K562 (cell line): ENCODE measurements at regions not wholly inside any gene's neighbourhood (a gene's known extent, or its start where the extent isn't known, plus 50 kb on each side); places are given as distances from the start of the nearest gene placed in this dataset.

ENCODE experiments used
- CREB1 ChIP-seq, 2 experiments: sonication (generic) in 1 of 2; formaldehyde crosslinking in 1 of 2; IDR thresholded peaks; 2 replicates each; pipeline versions ENCODE4 v1.6.1 to v1.8.0; 2012 to 2022; ENCODE audit warnings: inconsistent platforms in 1 of 2, mild to moderate bottlenecking in 1 of 2, missing genetic modification reagents in 1 of 2, moderate library complexity in 1 of 2
- DIDO1 ChIP-seq: fragments of 450-650 bp; IDR thresholded peaks from 2 replicates; pipeline ENCODE4 v1.6.1; 2016; ENCODE audit warnings: low read depth, missing biosample characterization, missing genetic modification characterization
- ETV5 ChIP-seq: sonication (generic); formaldehyde crosslinking; IDR thresholded peaks from 2 replicates; pipeline ENCODE4 v1.4.0; 2020; ENCODE audit warnings: low read depth, mild to moderate bottlenecking, missing genetic modification reagents
- IRF2 ChIP-seq: sonication (generic); formaldehyde crosslinking; IDR thresholded peaks from 2 replicates; pipeline ENCODE4 v1.8.1; 2022; ENCODE audit warnings: mild to moderate bottlenecking, missing genetic modification reagents
- MEF2A ChIP-seq: IDR thresholded peaks from 2 replicates; pipeline ENCODE4 v1.6.1; 2011; ENCODE audit warnings: low read depth, mild to moderate bottlenecking, low read length, moderate library complexity; ENCODE audit not compliant: control insufficient read depth
- NUFIP1 ChIP-seq: fragments of 450-650 bp; IDR thresholded peaks from 2 replicates; pipeline ENCODE4 v1.6.1; 2018; ENCODE audit not compliant: partially characterized antibody
- SMAD4 ChIP-seq: fragments of 250-450 bp; sonication (Bioruptor Pico); conservative IDR thresholded peaks from 2 replicates; pipeline ENCODE4 v1.8.0; 2021; ENCODE audit warnings: inconsistent platforms, mild to moderate bottlenecking, moderate library complexity
- TAF15 ChIP-seq: fragments of 200-400 bp; formaldehyde crosslinking; IDR thresholded peaks from 2 replicates; pipeline ENCODE4 v1.6.1; 2017; ENCODE audit warnings: mild to moderate bottlenecking, low read depth, low read length, moderate library complexity
- TARDBP ChIP-seq: fragments of 450-650 bp; IDR thresholded peaks from 2 replicates; pipeline ENCODE4 v1.6.1; 2016
- TRIM28 ChIP-seq: fragments of 450-650 bp; IDR thresholded peaks from 2 replicates; pipeline ENCODE4 v1.6.1; 2017
- ZNF197 ChIP-seq: fragments of 200-800 bp; sonication (Bioruptor generic); IDR thresholded peaks from 2 replicates; pipeline ENCODE4 v1.6.1; 2016; ENCODE audit warnings: low read depth, missing genetic modification characterization, missing compliant biosample characterization
- ZNF232 ChIP-seq: sonication (generic); formaldehyde crosslinking; IDR thresholded peaks from 2 replicates; pipeline ENCODE4 v1.8.0; 2022; ENCODE audit warnings: mild to moderate bottlenecking, missing genetic modification reagents
- ZNF3 ChIP-seq: fragments of 250-450 bp; sonication (Bioruptor Pico); IDR thresholded peaks from 2 replicates; pipeline ENCODE4 v1.5.0; 2021; ENCODE audit warnings: mild to moderate bottlenecking, moderate library complexity
- TF ChIP-seq, protein P1 (sequence below): fragments of 450-650 bp; IDR thresholded peaks from 2 replicates; pipeline ENCODE4 v1.6.1; 2018; ENCODE audit warnings: mild to moderate bottlenecking, low read depth; ENCODE audit not compliant: partially characterized antibody
- TF ChIP-seq, protein P2 (sequence below): sonication (generic); formaldehyde crosslinking; IDR thresholded peaks from 2 replicates; pipeline ENCODE4 v1.8.0; 2022; ENCODE audit warnings: missing genetic modification reagents, mild to moderate bottlenecking, borderline replicate concordance
- TF ChIP-seq, protein P3 (sequence below): fragments of 200-800 bp; sonication (Bioruptor generic); IDR thresholded peaks from 2 replicates; pipeline ENCODE4 v1.6.1; 2016; ENCODE audit warnings: missing genetic modification characterization, missing compliant biosample characterization
- TF ChIP-seq, protein P4 (sequence below): IDR thresholded peaks from 2 replicates; pipeline ENCODE4 v1.6.1; 2011; ENCODE audit warnings: borderline replicate concordance, low read depth, mild to moderate bottlenecking, moderate library complexity, low read length; ENCODE audit not compliant: insufficient read depth, poor library complexity, severe bottlenecking

DNA sequence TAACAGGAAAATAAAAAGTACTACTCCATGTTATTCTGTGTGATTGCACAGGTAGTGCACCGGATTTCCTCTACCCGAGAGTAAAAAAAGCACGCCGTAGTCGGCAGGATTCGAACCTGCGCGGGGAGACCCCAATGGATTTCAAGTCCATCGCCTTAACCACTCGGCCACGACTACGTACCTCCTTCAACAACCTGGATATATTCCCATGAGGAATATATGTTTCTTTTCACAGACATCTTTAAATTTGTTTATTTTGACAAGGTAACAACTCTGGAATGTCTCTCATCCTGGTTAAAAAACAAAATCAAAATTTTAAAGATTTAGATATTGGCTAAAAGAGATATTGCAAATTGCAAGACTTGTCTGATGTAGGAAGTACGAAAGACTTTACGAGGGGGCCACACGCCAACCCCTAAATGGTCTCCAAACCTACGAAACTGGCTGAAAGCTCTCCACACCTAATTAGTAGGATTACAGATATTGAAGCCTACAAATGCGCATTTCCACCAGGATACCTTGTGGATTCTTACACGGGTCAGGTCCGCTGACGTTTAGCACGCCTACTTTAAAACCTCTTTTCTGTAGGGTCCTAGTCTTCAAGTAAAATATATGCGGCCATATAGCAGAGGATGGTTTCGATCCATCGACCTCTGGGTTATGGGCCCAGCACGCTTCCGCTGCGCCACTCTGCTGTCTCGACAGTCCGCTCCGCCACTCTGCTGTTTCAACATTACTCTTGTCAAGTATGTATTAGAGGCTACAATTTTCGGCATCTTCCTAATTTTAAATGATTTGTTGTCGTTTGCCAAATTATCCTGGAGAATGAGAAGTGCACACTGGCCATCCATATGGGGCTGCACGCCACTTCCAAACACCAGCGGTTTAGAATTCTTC lies 52.2 kb upstream of the BTN3A2 start (continued):
- peak; percentile 74 for TF ChIP-seq NUFIP1
- TF ChIP-seq, protein P1, sequence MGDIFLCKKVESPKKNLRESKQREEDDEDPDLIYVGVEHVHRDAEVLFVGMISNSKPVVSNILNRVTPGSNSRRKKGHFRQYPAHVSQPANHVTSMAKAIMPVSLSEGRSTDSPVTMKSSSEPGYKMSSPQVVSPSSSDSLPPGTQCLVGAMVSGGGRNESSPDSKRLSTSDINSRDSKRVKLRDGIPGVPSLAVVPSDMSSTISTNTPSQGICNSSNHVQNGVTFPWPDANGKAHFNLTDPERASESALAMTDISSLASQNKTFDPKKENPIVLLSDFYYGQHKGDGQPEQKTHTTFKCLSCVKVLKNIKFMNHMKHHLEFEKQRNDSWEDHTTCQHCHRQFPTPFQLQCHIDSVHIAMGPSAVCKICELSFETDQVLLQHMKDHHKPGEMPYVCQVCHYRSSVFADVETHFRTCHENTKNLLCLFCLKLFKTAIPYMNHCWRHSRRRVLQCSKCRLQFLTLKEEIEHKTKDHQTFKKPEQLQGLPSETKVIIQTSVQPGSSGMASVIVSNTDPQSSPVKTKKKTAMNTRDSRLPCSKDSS = no peak
- peak; percentile 75; the same call in 1 of the 2 replicates for TF ChIP-seq ZNF232 (CRISPR knock-in tag)
- TF ChIP-seq, protein P2, sequence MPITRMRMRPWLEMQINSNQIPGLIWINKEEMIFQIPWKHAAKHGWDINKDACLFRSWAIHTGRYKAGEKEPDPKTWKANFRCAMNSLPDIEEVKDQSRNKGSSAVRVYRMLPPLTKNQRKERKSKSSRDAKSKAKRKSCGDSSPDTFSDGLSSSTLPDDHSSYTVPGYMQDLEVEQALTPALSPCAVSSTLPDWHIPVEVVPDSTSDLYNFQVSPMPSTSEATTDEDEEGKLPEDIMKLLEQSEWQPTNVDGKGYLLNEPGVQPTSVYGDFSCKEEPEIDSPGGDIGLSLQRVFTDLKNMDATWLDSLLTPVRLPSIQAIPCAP (CRISPR knock-in tag) = no peak
- peak; percentile 73; the same call in 1 of the 2 replicates for TF ChIP-seq ZNF197 (CRISPR knock-in tag)
- TF ChIP-seq, protein P3, sequence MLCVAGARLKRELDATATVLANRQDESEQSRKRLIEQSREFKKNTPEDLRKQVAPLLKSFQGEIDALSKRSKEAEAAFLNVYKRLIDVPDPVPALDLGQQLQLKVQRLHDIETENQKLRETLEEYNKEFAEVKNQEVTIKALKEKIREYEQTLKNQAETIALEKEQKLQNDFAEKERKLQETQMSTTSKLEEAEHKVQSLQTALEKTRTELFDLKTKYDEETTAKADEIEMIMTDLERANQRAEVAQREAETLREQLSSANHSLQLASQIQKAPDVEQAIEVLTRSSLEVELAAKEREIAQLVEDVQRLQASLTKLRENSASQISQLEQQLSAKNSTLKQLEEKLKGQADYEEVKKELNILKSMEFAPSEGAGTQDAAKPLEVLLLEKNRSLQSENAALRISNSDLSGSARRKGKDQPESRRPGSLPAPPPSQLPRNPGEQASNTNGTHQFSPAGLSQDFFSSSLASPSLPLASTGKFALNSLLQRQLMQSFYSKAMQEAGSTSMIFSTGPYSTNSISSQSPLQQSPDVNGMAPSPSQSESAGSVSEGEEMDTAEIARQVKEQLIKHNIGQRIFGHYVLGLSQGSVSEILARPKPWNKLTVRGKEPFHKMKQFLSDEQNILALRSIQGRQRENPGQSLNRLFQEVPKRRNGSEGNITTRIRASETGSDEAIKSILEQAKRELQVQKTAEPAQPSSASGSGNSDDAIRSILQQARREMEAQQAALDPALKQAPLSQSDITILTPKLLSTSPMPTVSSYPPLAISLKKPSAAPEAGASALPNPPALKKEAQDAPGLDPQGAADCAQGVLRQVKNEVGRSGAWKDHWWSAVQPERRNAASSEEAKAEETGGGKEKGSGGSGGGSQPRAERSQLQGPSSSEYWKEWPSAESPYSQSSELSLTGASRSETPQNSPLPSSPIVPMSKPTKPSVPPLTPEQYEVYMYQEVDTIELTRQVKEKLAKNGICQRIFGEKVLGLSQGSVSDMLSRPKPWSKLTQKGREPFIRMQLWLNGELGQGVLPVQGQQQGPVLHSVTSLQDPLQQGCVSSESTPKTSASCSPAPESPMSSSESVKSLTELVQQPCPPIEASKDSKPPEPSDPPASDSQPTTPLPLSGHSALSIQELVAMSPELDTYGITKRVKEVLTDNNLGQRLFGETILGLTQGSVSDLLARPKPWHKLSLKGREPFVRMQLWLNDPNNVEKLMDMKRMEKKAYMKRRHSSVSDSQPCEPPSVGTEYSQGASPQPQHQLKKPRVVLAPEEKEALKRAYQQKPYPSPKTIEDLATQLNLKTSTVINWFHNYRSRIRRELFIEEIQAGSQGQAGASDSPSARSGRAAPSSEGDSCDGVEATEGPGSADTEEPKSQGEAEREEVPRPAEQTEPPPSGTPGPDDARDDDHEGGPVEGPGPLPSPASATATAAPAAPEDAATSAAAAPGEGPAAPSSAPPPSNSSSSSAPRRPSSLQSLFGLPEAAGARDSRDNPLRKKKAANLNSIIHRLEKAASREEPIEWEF (CRISPR knock-in tag) = 0 out of 2 replicates have a peak, but pooled peaks have one; percentile 5
- TF ChIP-seq TARDBP = peak; percentile 71; the same call in 1 of the 2 replicates
- TF ChIP-seq IRF2 = no peak
- TF ChIP-seq MEF2A = no peak
- TF ChIP-seq ETV5 = peak; percentile 69
- TF ChIP-seq DIDO1 = no peak
- TF ChIP-seq, protein P4, sequence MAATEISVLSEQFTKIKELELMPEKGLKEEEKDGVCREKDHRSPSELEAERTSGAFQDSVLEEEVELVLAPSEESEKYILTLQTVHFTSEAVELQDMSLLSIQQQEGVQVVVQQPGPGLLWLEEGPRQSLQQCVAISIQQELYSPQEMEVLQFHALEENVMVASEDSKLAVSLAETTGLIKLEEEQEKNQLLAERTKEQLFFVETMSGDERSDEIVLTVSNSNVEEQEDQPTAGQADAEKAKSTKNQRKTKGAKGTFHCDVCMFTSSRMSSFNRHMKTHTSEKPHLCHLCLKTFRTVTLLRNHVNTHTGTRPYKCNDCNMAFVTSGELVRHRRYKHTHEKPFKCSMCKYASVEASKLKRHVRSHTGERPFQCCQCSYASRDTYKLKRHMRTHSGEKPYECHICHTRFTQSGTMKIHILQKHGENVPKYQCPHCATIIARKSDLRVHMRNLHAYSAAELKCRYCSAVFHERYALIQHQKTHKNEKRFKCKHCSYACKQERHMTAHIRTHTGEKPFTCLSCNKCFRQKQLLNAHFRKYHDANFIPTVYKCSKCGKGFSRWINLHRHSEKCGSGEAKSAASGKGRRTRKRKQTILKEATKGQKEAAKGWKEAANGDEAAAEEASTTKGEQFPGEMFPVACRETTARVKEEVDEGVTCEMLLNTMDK = no peak
- TF ChIP-seq CREB1 (IDR thresholded peaks at IDR 0.05) = peak; percentile 33
- TF ChIP-seq CREB1 (CRISPR knock-in tag; IDR thresholded peaks at IDR 0.05) = peak; percentile 54
- no peak; the same call in 1 of the 2 replicates for TF ChIP-seq SMAD4
- TF ChIP-seq ZNF3 (CRISPR knock-in tag) = no peak
- TF ChIP-seq TRIM28 = no peak; the same call in 1 of the 2 replicates
- no peak for TF ChIP-seq TAF15
